LNCAP (cell line): ENCODE measurements at regions not wholly inside any gene's neighbourhood (a gene's known extent, or its start where the extent isn't known, plus 50 kb on each side); places are given as distances from the start of the nearest gene placed in this dataset.

Experiments used
- CTCF ChIP-seq: fragments of 450-650 bp; IDR thresholded peaks from 2 replicates; pipeline ENCODE4 v1.5.1; 2017; ENCODE audit warnings: mild to moderate bottlenecking

- no peak for TF ChIP-seq CTCF
Observed at GRCh38 chr6:120211955-120212792, 862.6 kb upstream of the MAN1A1 start.

- no peak for TF ChIP-seq CTCF
Observed at GRCh38 chr6:120202878-120203277, 853.3 kb upstream of the MAN1A1 start.

- TF ChIP-seq CTCF: no peak
Observed at GRCh38 chr6:120200853-120201252, 851.3 kb upstream of the MAN1A1 start.

- TF ChIP-seq CTCF: no peak
Observed at GRCh38 chr6:120198033-120198432, 848.5 kb upstream of the MAN1A1 start.

GRCh38 chr6:120186080-120186479 lies 836.5 kb upstream of the MAN1A1 start:
- no peak for TF ChIP-seq CTCF

GRCh38 chr6:120173250-120173649 lies 823.7 kb upstream of the MAN1A1 start:
- no peak for TF ChIP-seq CTCF

GRCh38 chr6:120164531-120164930 lies 815.0 kb upstream of the MAN1A1 start:
- TF ChIP-seq CTCF: no peak

- no peak for TF ChIP-seq CTCF
Observed at GRCh38 chr6:120157873-120158272, 808.3 kb upstream of the MAN1A1 start.
